Hindlimb muscle (tissue), 1 donor: ENCODE measurements at regions not wholly inside any gene's neighbourhood (a gene's known extent, or its start where the extent isn't known, plus 50 kb on each side); places are given as distances from the start of the nearest gene placed in this dataset.
A peak's percentile ranks its signal among the peaks of the same experiment; 100 is the strongest.
"Not testable (repeated sequence)": the region's sequence is repeated elsewhere in the genome, so short reads cannot be mapped to it uniquely, and the experiment has no call there.

Source experiments
- DNase-seq: peaks from one replicate; pipeline ENCODE4 v3.0.0-alpha.2; 2013

DNA sequence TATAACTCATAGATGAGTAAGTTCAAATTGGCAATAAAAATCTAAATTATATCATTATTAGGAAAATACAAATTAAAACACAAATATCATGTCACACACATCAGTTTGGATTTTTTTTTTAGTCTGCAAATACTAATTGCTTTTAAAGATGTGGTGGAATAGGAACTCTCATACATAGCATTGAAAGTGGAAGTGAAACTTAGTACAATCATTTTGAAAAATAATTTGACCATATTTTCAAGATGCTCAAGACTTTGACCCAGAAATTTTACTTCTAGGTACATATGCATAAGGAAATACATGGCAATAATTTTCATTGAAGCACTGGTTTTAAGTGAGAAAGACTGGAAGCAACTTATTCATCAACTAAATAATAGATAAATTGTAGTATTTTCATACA is 147.5 kb upstream of the SMIM31 start:
- no peak for DNase-seq

- DNase-seq: no peak
Observed at GRCh38 chr4:164613256-164613655, 140.7 kb upstream of the SMIM31 start.

DNA sequence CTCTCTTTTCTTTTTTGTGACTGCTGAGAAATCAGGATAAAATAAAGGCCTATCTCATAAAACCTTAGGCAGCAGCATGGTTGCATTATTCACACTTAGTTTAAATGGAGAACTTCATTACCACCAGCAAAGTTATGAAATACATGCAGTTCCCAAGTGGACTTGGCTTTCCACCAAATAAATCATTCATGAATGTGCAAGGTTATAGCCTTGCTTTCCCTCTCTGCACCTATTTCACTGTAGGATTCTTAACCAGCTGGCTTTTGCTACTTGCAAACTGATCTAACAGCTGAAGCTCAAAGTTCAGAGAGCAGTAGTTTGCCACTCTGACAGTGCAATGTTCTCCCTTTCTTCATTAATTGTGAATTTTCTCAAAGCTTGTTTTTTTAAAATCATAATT is 140.1 kb upstream of the SMIM31 start:
- no peak for DNase-seq

GRCh38 chr4:164614329-164614728 is 139.6 kb upstream of the SMIM31 start:
- DNase-seq: no peak

- DNase-seq: no peak
Observed at GRCh38 chr4:164614999-164615398, 138.9 kb upstream of the SMIM31 start.

DNA sequence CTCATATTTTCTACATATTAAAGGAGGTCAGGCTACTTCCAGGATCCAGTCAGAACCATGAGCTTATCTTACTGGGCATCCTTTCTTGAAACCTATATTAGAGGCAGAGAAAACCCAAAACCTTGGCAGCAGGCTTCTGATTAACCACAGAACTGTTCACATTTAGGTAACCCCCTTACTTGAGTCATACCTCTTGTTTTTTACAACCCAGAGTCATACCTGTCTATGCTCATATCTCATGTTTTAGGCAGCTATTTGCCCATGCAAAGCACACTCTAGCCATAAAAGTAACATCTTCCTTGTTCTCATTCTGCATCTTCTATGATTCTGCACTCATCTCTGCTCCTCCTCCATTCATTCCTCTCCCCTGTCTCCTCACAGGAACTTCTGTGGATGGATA is 138.0 kb upstream of the SMIM31 start:
- no peak for DNase-seq

DNA sequence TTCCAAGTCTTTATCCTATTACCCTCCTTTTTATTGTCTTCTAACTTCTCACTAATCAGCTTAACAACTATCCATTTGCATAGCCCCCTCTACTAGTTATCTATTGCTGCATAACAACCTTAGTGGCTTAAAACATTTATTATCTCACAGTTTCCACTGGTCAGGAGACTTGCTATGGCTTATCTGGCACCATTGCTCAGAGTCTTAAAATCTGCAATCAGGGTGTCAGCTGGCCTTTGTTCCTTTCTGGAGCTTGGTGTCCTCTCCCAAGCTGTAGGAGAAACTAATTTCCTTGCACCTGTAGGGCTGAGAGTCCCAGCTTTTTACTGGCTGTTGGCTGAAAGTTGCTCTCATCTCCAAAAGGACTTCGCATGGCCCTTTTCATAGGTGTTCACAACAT is 137.0 kb upstream of the SMIM31 start:
- DNase-seq: no peak

GRCh38 chr4:164617426-164617825 is 136.5 kb upstream of the SMIM31 start:
- no peak for DNase-seq

- no peak for DNase-seq
Observed at GRCh38 chr4:164617911-164618310, 136.0 kb upstream of the SMIM31 start.

GRCh38 chr4:164621886-164622521 is 131.9 kb upstream of the SMIM31 start:
- DNase-seq: no peak

DNA sequence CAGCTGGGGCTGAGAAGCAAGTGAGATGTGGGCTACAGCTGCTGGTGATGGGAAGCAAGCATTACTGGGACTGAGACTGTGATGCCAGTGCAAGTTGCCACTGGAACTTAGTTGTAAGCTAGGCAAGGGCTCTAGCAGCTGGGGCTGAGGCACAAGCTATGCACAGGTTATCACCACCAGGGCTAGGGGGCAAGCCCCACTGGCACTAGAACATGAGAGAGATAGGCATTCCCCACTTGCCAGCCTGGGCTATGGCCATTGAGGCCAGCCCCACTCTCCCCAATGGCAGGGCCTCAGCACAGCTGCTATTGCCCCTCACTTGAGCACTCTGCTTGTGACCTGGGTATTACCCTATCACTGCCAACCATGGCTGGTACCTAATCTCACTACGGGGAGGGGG is 130.8 kb upstream of the SMIM31 start:
- no peak for DNase-seq

DNA sequence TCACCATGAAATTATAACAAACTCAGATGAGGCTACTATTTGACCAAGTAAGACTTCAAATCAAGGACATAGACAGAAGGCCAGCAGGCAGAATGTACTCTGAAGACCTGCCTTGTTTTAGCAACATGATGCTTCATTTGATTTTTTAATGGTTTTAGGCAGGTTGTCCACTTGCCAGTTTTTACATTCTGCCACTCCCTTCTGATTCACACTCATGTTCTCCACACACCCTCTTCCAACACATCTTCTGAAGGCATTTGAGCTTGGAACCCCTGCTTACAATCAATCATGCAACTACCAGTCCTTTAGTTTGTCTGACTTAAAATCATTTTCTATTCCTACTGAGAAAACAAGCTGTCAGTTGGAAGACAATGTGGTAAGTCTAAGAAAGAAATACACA is 114.9 kb upstream of the SMIM31 start:
- DNase-seq: no peak

- DNase-seq: peak; percentile 10
Observed at GRCh38 chr4:164648151-164648848, 105.6 kb upstream of the SMIM31 start.

GRCh38 chr4:164648849-164649212 is 105.1 kb upstream of the SMIM31 start:
- no peak for DNase-seq

DNA sequence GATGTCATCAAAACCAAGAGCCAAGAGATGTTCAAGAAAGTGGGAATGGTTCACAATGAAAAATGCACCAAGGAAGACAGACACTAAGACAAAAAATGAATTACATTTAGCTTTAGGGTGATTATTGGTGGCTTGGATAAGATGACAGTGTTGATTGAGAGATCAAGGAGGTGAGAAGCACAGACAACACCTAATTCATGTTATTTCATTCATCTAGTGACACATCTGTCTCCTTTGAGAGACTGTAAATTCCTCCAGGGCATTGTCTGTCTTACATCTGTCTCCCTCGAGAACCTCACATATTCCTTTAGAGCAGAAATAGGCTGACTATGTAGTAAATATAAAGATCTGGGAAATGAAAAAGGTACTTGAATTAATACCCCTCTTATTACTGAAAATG is 94.2 kb upstream of the SMIM31 start:
- DNase-seq: no peak

DNA sequence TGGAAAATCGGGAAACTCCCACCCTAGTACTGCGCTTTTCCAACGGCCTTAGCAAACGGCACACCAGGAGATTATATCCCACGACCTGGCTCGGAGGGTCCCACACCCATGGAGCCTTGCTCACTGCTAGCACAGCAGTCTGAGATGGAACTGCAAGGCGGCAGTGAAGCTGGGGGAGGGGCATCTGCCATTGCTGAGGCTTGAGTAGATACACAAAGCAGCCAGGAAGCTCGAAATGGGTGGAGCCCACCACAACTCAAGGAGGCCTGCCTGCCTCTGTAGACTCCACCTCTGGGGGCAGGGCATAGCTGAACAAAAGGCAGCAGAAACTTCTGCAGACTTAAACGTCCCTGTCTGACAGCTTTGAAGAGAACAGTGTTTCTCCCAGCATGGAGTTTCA is 77.8 kb upstream of the SMIM31 start:
- not testable (repeated sequence) for DNase-seq

- DNase-seq: no peak
Observed at GRCh38 chr4:164683040-164683439, 70.9 kb upstream of the SMIM31 start.

GRCh38 chr4:164695650-164696049 is 58.3 kb upstream of the SMIM31 start:
- no peak for DNase-seq

DNA sequence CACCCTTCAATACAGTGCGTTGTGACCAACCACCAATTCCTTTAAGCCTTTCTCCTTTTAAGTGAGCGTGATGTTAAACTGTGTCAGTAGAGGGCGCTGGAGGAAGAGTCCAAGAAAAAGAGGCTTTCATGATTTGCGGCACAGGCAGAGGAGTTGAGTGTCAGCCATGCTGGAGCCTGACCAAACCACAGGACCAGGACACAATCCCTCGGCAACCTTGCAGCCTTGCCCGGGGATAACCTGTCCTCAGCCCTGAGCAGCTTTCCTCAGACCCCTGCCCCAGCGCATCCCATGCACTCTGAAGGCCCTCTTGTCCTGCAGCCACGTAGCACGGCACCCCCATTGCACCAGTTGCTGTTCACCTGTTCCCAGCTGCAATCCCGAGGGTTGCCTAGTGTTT is 53.5 kb upstream of the SMIM31 start:
- no peak for DNase-seq

GRCh38 chr4:164701665-164702064 is 52.3 kb upstream of the SMIM31 start:
- no peak for DNase-seq
